Subcutaneous abdominal adipose tissue (tissue), 5 donors: ENCODE measurements at regions not wholly inside any gene's neighbourhood (a gene's known extent, or its start where the extent isn't known, plus 50 kb on each side); places are given as distances from the start of the nearest gene placed in this dataset.

Experiments used
- H3K27ac ChIP-seq: one replicate; pipeline ENCODE4 v1.7.0; 2013; ENCODE audit warnings: low read depth, mild to moderate bottlenecking, inconsistent platforms, low read length, moderate library complexity
- H3K27me3 ChIP-seq, 5 donors: one replicate each; pipeline ENCODE4 v1.7.0; 2013; ENCODE audit warnings: low read length in 5 of 5, inconsistent platforms in 1 of 5; ENCODE audit not compliant: control insufficient read depth in 5 of 5, insufficient read depth in 4 of 5
- H3K36me3 ChIP-seq, 5 donors: one replicate each; pipeline ENCODE4 v1.7.0; 2013; ENCODE audit warnings: low read length in 5 of 5; ENCODE audit not compliant: control insufficient read depth in 5 of 5, insufficient read depth in 5 of 5
- H3K4me1 ChIP-seq, 5 donors: one replicate each; pipeline ENCODE4 v1.7.0; 2013; ENCODE audit warnings: low read length in 5 of 5, mild to moderate bottlenecking in 3 of 5, moderate library complexity in 1 of 5; ENCODE audit not compliant: control insufficient read depth in 5 of 5, insufficient read depth in 5 of 5
- H3K4me3 ChIP-seq, 5 donors: one replicate each; pipeline ENCODE4 v1.7.0; 2013; ENCODE audit warnings: low read length in 5 of 5, low read depth in 1 of 5
- H3K9ac ChIP-seq, 5 donors: one replicate each; pipeline ENCODE4 v1.7.0; 2013; ENCODE audit warnings: low read length in 5 of 5, mild to moderate bottlenecking in 4 of 5, moderate library complexity in 3 of 5
- H3K9me3 ChIP-seq, 5 donors: one replicate each; pipeline ENCODE4 v1.7.0; 2013; ENCODE audit warnings: low read length in 5 of 5; ENCODE audit not compliant: control insufficient read depth in 5 of 5
- donor health status: healthy.
- donor health status: healthy.
- donor health status: healthy.
- donor health status: healthy.
- donor health status: healthy.

GRCh38 chr19:31991984-31992655 lies 353.3 kb upstream of the ZNF507 start:
- H3K27me3 ChIP-seq = no peaks in the 10 kb centered on the region
- H3K9me3 ChIP-seq = peaks cover 0 to under 1% (median 0%) of the 10 kb centered on the region in 5 donors
- no peak overlapping the region for H3K4me3 ChIP-seq
- no peak overlapping the region for H3K9ac ChIP-seq
- H3K36me3 ChIP-seq = no peaks in the 10 kb centered on the region
- H3K4me1 ChIP-seq = no peaks in the 10 kb centered on the region
- H3K27ac ChIP-seq = no peak overlapping the region

- Histone ChIP-seq H3K9me3 (peaks cover 0 to 3% (median 0%) of the 10 kb centered on the region in 5 donors), H3K27ac (no peak overlapping the region), H3K4me3 (no peak overlapping the region), H3K9ac (no peak overlapping the region), H3K27me3 (no peaks in the 10 kb centered on the region), H3K36me3 (no peaks in the 10 kb centered on the region), H3K4me1 (no peaks in the 10 kb centered on the region)
Measured at GRCh38 chr19:31992750-31993149, 352.7 kb upstream of the ZNF507 start.

GRCh38 chr19:31995546-31995945 lies 349.9 kb upstream of the ZNF507 start:
- Histone ChIP-seq H3K9ac (no peak overlapping the region), H3K4me1 (no peaks in the 10 kb centered on the region), H3K4me3 (no peak overlapping the region), H3K27ac (no peak overlapping the region), H3K9me3 (peaks cover 0 to 4% (median 3%) of the 10 kb centered on the region in 5 donors), H3K27me3 (no peaks in the 10 kb centered on the region), H3K36me3 (no peaks in the 10 kb centered on the region)

GRCh38 chr19:32010071-32010470 lies 335.3 kb upstream of the ZNF507 start:
- Histone ChIP-seq H3K9me3 (no peaks in the 10 kb centered on the region), H3K4me3 (no peak overlapping the region), H3K36me3 (no peaks in the 10 kb centered on the region), H3K4me1 (no peaks in the 10 kb centered on the region), H3K27me3 (peaks cover 0 to 3% (median 0%) of the 10 kb centered on the region in 5 donors), H3K27ac (no peak overlapping the region), H3K9ac (no peak overlapping the region)

- no peak overlapping the region for H3K27ac ChIP-seq
- H3K27me3 ChIP-seq = peaks cover 0 to 3% (median 0%) of the 10 kb centered on the region in 5 donors
- no peaks in the 10 kb centered on the region for H3K4me1 ChIP-seq
- no peaks in the 10 kb centered on the region for H3K9me3 ChIP-seq
- no peak overlapping the region for H3K9ac ChIP-seq
- no peak overlapping the region for H3K4me3 ChIP-seq
- H3K36me3 ChIP-seq = no peaks in the 10 kb centered on the region
Measured at GRCh38 chr19:32012206-32012605, 333.2 kb upstream of the ZNF507 start.

- H3K36me3 ChIP-seq = no peaks in the 10 kb centered on the region
- H3K9ac ChIP-seq = no peak overlapping the region
- peaks cover 0 to 3% (median 0%) of the 10 kb centered on the region in 5 donors for H3K27me3 ChIP-seq
- H3K27ac ChIP-seq = no peak overlapping the region
- no peaks in the 10 kb centered on the region for H3K9me3 ChIP-seq
- no peak overlapping the region for H3K4me3 ChIP-seq
- H3K4me1 ChIP-seq = no peaks in the 10 kb centered on the region
Measured at GRCh38 chr19:32012886-32013631, 332.4 kb upstream of the ZNF507 start.

GRCh38 chr19:32017176-32017953 lies 328.0 kb upstream of the ZNF507 start:
- no peak overlapping the region for H3K4me3 ChIP-seq
- peaks cover 0 to 6% (median 3%) of the 10 kb centered on the region in 5 donors for H3K27me3 ChIP-seq
- H3K36me3 ChIP-seq = no peaks in the 10 kb centered on the region
- no peak overlapping the region for H3K9ac ChIP-seq
- no peaks in the 10 kb centered on the region for H3K9me3 ChIP-seq
- no peaks in the 10 kb centered on the region for H3K4me1 ChIP-seq
- no peak overlapping the region for H3K27ac ChIP-seq

GRCh38 chr19:32018014-32018413 lies 327.4 kb upstream of the ZNF507 start:
- Histone ChIP-seq H3K9ac (no peak overlapping the region), H3K9me3 (no peaks in the 10 kb centered on the region), H3K27me3 (peaks cover 0 to 10% (median 6%) of the 10 kb centered on the region in 5 donors), H3K27ac (no peak overlapping the region), H3K4me1 (no peaks in the 10 kb centered on the region), H3K4me3 (no peak overlapping the region), H3K36me3 (no peaks in the 10 kb centered on the region)

- H3K27ac ChIP-seq = no peak overlapping the region
- peaks cover 4 to 15% (median 10%) of the 10 kb centered on the region in 5 donors for H3K27me3 ChIP-seq
- H3K9me3 ChIP-seq = no peaks in the 10 kb centered on the region
- H3K4me3 ChIP-seq = no peak overlapping the region
- no peaks in the 10 kb centered on the region for H3K36me3 ChIP-seq
- H3K9ac ChIP-seq = no peak overlapping the region
- peaks cover 0 to 2% (median 0%) of the 10 kb centered on the region in 5 donors for H3K4me1 ChIP-seq
Measured at GRCh38 chr19:32020538-32020937, 324.9 kb upstream of the ZNF507 start.
